Neural cell (in vitro differentiated cells): ENCODE measurements at regions not wholly inside any gene's neighbourhood (a gene's known extent, or its start where the extent isn't known, plus 50 kb on each side); places are given as distances from the start of the nearest gene placed in this dataset.

Source experiments
- H2AFZ ChIP-seq: fragments of 200-600, 300-800 bp; sonication (generic), shearing (Covaris generic); 2 replicates; pipeline ENCODE4 v1.6.0; 2014; ENCODE audit warnings: low read depth, mild to moderate bottlenecking, antibody characterized with exemption, low read length, moderate library complexity
- H3F3A ChIP-seq: fragments of 200-600 bp; shearing (Covaris generic); 2 replicates; pipeline ENCODE4 v1.6.1; 2016; ENCODE audit warnings: mild to moderate bottlenecking, moderate library complexity, mixed read lengths, antibody characterized with exemption, low read length; ENCODE audit not compliant: insufficient read depth, poor library complexity, severe bottlenecking
- H3K27ac ChIP-seq: fragments of 200-600, 300-800 bp; sonication (generic), shearing (Covaris generic); 2 replicates; pipeline ENCODE4 v1.5.1; 2014; ENCODE audit warnings: mild to moderate bottlenecking, low read length, moderate library complexity
- H3K27me3 ChIP-seq: fragments of 300-800, 200-600 bp; sonication (generic), shearing (Covaris generic); 2 replicates; pipeline ENCODE4 v1.6.0; 2014; ENCODE audit warnings: mild to moderate bottlenecking, low read depth, low read length, moderate library complexity; ENCODE audit not compliant: insufficient read depth
- H3K36me3 ChIP-seq: fragments of 300-800, 200-600 bp; sonication (generic), shearing (Covaris generic); 2 replicates; pipeline ENCODE4 v1.5.1; 2014; ENCODE audit warnings: mild to moderate bottlenecking, antibody characterized with exemption, low read length, moderate library complexity; ENCODE audit not compliant: insufficient read depth
- H3K4me2 ChIP-seq: fragments of 300-800, 200-600 bp; sonication (generic), shearing (Covaris generic); 2 replicates; pipeline ENCODE4 v1.6.0; 2014; ENCODE audit warnings: mild to moderate bottlenecking, low read length
- H3K4me3 ChIP-seq: fragments of 300-800, 200-600 bp; sonication (generic), shearing (Covaris generic); 2 replicates; pipeline ENCODE4 v1.5.1; 2014; ENCODE audit warnings: mild to moderate bottlenecking, low read length, moderate library complexity
- H3K79me2 ChIP-seq: fragments of 200-600 bp; shearing (Covaris generic); replicated peaks from 2 replicates; pipeline ENCODE4 v1.6.0; 2014; ENCODE audit warnings: mild to moderate bottlenecking, low read length, moderate library complexity; ENCODE audit not compliant: insufficient read depth
- H3K9ac ChIP-seq: fragments of 300-800, 200-600 bp; sonication (generic), shearing (Covaris generic); 2 replicates; pipeline ENCODE4 v1.6.1; 2016; ENCODE audit warnings: mild to moderate bottlenecking, low read length, mixed read lengths
- H3K9me2 ChIP-seq: fragments of 200-600 bp; shearing (Covaris generic); 2 replicates; pipeline ENCODE4 v1.6.1; 2016; ENCODE audit warnings: mild to moderate bottlenecking, low read length, mixed read lengths; ENCODE audit not compliant: insufficient read depth
- H3K9me3 ChIP-seq: fragments of 200-600, 300-800 bp; sonication (generic), shearing (Covaris generic); 2 replicates; pipeline ENCODE4 v1.6.1; 2016; ENCODE audit warnings: mild to moderate bottlenecking, mixed run types, low read length, moderate library complexity, mixed read lengths
- H4K20me1 ChIP-seq: fragments of 200-600 bp; shearing (Covaris generic); 2 replicates; pipeline ENCODE4 v1.6.1; 2016; ENCODE audit warnings: mild to moderate bottlenecking, mixed run types; ENCODE audit not compliant: insufficient read depth
- CTCF ChIP-seq: fragments of 450-650 bp; IDR thresholded peaks from 2 replicates; pipeline ENCODE4 v1.5.1; 2014; ENCODE audit warnings: antibody characterized with exemption, mild to moderate bottlenecking, moderate library complexity; ENCODE audit not compliant: poor library complexity, severe bottlenecking
- EP300 ChIP-seq: fragments of 450-650 bp; conservative IDR thresholded peaks from 2 replicates; pipeline ENCODE4 v1.6.1; 2014; ENCODE audit warnings: antibody characterized with exemption, mild to moderate bottlenecking, moderate library complexity; ENCODE audit not compliant: poor library complexity, severe bottlenecking
- EZH2 ChIP-seq: fragments of 200-600, 300-800 bp; shearing (Covaris generic), sonication (generic); IDR thresholded peaks from 2 replicates; pipeline ENCODE4 v1.6.1; 2014; ENCODE audit warnings: antibody characterized with exemption, low read length, borderline replicate concordance, mild to moderate bottlenecking; ENCODE audit not compliant: insufficient read depth, poor library complexity, severe bottlenecking
- MXI1 ChIP-seq: fragments of 450-650 bp; conservative IDR thresholded peaks from 2 replicates; pipeline ENCODE4 v1.6.1; 2014; ENCODE audit warnings: antibody characterized with exemption, mild to moderate bottlenecking; ENCODE audit not compliant: poor library complexity, severe bottlenecking
- POLR2AphosphoS5 ChIP-seq: IDR thresholded peaks from 2 replicates; pipeline ENCODE4 v1.6.1; 2012
- RAD21 ChIP-seq: fragments of 450-650 bp; conservative IDR thresholded peaks from 2 replicates; pipeline ENCODE4 v1.6.1; 2014; ENCODE audit warnings: antibody characterized with exemption, mild to moderate bottlenecking, moderate library complexity
- SMC3 ChIP-seq: fragments of 450-650 bp; conservative IDR thresholded peaks from 2 replicates; pipeline ENCODE4 v1.6.1; 2014; ENCODE audit warnings: antibody characterized with exemption, mild to moderate bottlenecking, moderate library complexity; ENCODE audit not compliant: poor library complexity
- TAF1 ChIP-seq: IDR thresholded peaks from 2 replicates; pipeline ENCODE4 v1.6.1; 2012; ENCODE audit warnings: low read depth
- TF ChIP-seq, protein P1 (sequence below): IDR thresholded peaks from 2 replicates; pipeline ENCODE4 v1.6.1; 2012; ENCODE audit warnings: borderline replicate concordance

GRCh38 chr13:40399756-40400155, 266.7 kb downstream of the FOXO1 start (continued):
- TF ChIP-seq MXI1 (no peak), RAD21 (no peak)

DNA sequence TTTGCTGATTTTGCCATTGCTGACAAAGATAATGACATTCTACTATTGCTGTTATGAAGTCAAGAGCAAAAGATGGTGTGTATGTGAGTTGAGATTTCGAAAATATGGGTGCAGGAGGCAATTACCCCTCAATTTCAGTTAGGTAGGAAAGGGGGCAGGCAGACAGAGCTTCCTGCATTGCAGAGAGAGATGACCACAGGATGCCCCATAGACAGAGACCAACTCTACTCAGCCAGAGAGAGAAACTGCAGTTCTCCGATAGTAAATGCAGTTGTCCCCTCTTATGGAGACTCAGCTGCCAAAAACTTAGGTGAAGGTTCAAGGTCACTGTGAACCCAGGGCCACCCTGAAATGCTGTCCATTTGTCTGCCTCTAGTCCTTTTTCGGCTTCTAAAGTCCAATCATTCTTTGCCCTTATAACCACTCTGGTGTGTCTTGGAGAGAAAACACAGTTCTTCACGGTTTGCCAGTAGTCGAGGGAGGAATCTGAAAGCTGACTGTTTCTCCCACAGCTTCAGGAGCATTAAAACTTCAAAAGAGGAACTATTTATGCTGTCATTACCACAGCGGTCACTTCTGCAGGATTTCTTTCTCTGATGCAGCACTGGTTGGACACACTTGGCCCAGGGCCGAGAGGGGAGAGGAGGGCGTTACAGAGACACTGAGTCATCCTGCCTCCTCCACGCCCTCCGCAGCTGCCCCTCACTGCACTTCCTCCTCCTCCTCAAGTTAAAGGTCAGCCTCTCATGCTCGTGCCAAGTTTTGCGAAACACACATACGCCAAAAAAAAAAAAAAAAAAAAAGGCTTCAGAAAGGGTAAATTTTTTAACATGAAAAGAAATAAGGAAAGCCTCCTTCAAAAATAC, 264.3 kb downstream of the FOXO1 start:
- no peak for TF ChIP-seq EZH2
- TF ChIP-seq CTCF = no peak
- TF ChIP-seq, protein P1, sequence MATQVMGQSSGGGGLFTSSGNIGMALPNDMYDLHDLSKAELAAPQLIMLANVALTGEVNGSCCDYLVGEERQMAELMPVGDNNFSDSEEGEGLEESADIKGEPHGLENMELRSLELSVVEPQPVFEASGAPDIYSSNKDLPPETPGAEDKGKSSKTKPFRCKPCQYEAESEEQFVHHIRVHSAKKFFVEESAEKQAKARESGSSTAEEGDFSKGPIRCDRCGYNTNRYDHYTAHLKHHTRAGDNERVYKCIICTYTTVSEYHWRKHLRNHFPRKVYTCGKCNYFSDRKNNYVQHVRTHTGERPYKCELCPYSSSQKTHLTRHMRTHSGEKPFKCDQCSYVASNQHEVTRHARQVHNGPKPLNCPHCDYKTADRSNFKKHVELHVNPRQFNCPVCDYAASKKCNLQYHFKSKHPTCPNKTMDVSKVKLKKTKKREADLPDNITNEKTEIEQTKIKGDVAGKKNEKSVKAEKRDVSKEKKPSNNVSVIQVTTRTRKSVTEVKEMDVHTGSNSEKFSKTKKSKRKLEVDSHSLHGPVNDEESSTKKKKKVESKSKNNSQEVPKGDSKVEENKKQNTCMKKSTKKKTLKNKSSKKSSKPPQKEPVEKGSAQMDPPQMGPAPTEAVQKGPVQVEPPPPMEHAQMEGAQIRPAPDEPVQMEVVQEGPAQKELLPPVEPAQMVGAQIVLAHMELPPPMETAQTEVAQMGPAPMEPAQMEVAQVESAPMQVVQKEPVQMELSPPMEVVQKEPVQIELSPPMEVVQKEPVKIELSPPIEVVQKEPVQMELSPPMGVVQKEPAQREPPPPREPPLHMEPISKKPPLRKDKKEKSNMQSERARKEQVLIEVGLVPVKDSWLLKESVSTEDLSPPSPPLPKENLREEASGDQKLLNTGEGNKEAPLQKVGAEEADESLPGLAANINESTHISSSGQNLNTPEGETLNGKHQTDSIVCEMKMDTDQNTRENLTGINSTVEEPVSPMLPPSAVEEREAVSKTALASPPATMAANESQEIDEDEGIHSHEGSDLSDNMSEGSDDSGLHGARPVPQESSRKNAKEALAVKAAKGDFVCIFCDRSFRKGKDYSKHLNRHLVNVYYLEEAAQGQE = no peak
- no peak for TF ChIP-seq SMC3
- TF ChIP-seq TAF1 = no peak
- TF ChIP-seq POLR2AphosphoS5 = no peak
- TF ChIP-seq EP300 = no peak
- TF ChIP-seq MXI1 = no peak
- no peak overlapping the region for H3K9ac ChIP-seq
- no peaks in the 10 kb centered on the region for H3K9me3 ChIP-seq
- H3K4me3 ChIP-seq = no peak overlapping the region
- H3K36me3 ChIP-seq = no peaks in the 10 kb centered on the region
- H3K4me2 ChIP-seq = no peak overlapping the region
- no peaks in the 10 kb centered on the region for H3K79me2 ChIP-seq
- H3K27me3 ChIP-seq = no peaks in the 10 kb centered on the region
- H3K27ac ChIP-seq = no peak overlapping the region
- no peaks in the 10 kb centered on the region for H4K20me1 ChIP-seq
- no peaks in the 10 kb centered on the region for H3F3A ChIP-seq
- H2AFZ ChIP-seq = no peak overlapping the region
- no peaks in the 10 kb centered on the region for H3K9me2 ChIP-seq

- TF ChIP-seq, protein P1 = no peak
- TF ChIP-seq MXI1 = no peak
- no peak overlapping the region for H3K9ac ChIP-seq
- H3K9me3 ChIP-seq = no peaks in the 10 kb centered on the region
- H3K4me3 ChIP-seq = no peak overlapping the region
- no peak overlapping the region for H2AFZ ChIP-seq
- H3K36me3 ChIP-seq = no peaks in the 10 kb centered on the region
- H3F3A ChIP-seq = no peaks in the 10 kb centered on the region
- H4K20me1 ChIP-seq = no peaks in the 10 kb centered on the region
- H3K4me2 ChIP-seq = no peak overlapping the region
- no peaks in the 10 kb centered on the region for H3K27me3 ChIP-seq
- no peaks in the 10 kb centered on the region for H3K9me2 ChIP-seq
- no peak overlapping the region for H3K27ac ChIP-seq
- H3K79me2 ChIP-seq = no peaks in the 10 kb centered on the region
These were observed 263.5 kb downstream of the FOXO1 start for GRCh38 chr13:40402931-40403431.
